AML-193 (cell line): ENCODE measurements at regions not wholly inside any gene's neighbourhood (a gene's known extent, or its start where the extent isn't known, plus 50 kb on each side); places are given as distances from the start of the nearest gene placed in this dataset.

Experiments
- DNase-seq, 2 experiments: peaks; one replicate each; lab custom pipeline; 2025; lab: John Stamatoyannopoulos, UW

GRCh38 chr6:165877192-165877591, 214.2 kb upstream of the PDE10A start:
- no peak for DNase-seq

GRCh38 chr6:165876588-165876987, 213.5 kb upstream of the PDE10A start:
- no peak for DNase-seq

GRCh38 chr6:165875946-165876345, 212.9 kb upstream of the PDE10A start:
- no peak for DNase-seq

- DNase-seq, result no peak
Observed at GRCh38 chr6:165873976-165874375, 210.9 kb upstream of the PDE10A start.

GRCh38 chr6:165872811-165873210, 209.8 kb upstream of the PDE10A start:
- no peak for DNase-seq

GRCh38 chr6:165872311-165872710, 209.3 kb upstream of the PDE10A start:
- no peak for DNase-seq

GRCh38 chr6:165871571-165871970, 208.5 kb upstream of the PDE10A start:
- DNase-seq, result no peak

- DNase-seq, result no peak
Observed at GRCh38 chr6:165869526-165869925, 206.5 kb upstream of the PDE10A start.

- no peak for DNase-seq
Observed at GRCh38 chr6:165864925-165865324, 201.9 kb upstream of the PDE10A start.

GRCh38 chr6:165864218-165864617, 201.2 kb upstream of the PDE10A start:
- no peak for DNase-seq

GRCh38 chr6:165863801-165864200, 200.8 kb upstream of the PDE10A start:
- DNase-seq, result no peak

- no peak for DNase-seq
Observed at GRCh38 chr6:165862813-165863212, 199.8 kb upstream of the PDE10A start.

- no peak for DNase-seq
Observed at GRCh38 chr6:165861226-165861625, 198.2 kb upstream of the PDE10A start.

GRCh38 chr6:165858586-165858985, 195.5 kb upstream of the PDE10A start:
- DNase-seq, result no peak

- DNase-seq, result no peak
Observed at GRCh38 chr6:165855856-165856255, 192.8 kb upstream of the PDE10A start.

- no peak for DNase-seq
Observed at GRCh38 chr6:165854863-165855593, 192.0 kb upstream of the PDE10A start.

GRCh38 chr6:165854061-165854862, 191.2 kb upstream of the PDE10A start:
- DNase-seq, result no peak

- no peak for DNase-seq
Observed at GRCh38 chr6:165852676-165853075, 189.6 kb upstream of the PDE10A start.

- peak; percentile 56 to 63 for DNase-seq
Observed at GRCh38 chr6:165850434-165851019, 187.5 kb upstream of the PDE10A start.

- no peak for DNase-seq
Observed at GRCh38 chr6:165849534-165850430, 186.7 kb upstream of the PDE10A start.

- no peak for DNase-seq
Observed at GRCh38 chr6:165848086-165848426, 185.0 kb upstream of the PDE10A start.
